ENCODE measurements at regions not wholly inside any gene's neighbourhood (a gene's known extent, or its start where the extent isn't known, plus 50 kb on each side); places are given as distances from the start of the nearest gene placed in this dataset.

- TF ChIP-seq CTCF (IDR thresholded peaks at IDR 0.05), result no peak
These were observed 230.5 kb downstream of the IDS start for GRCh38 chrX:149274516-149275105.

- TF ChIP-seq CTCF (IDR thresholded peaks at IDR 0.05), result no peak
These were observed 232.2 kb downstream of the IDS start for GRCh38 chrX:149272690-149273463.

GRCh38 chrX:149267878-149268813 lies 237.0 kb downstream of the IDS start:
- no peak for TF ChIP-seq CTCF (IDR thresholded peaks at IDR 0.05)

- TF ChIP-seq CTCF (IDR thresholded peaks at IDR 0.05), result no peak
These were observed 243.0 kb downstream of the IDS start for GRCh38 chrX:149262086-149262485.

- TF ChIP-seq CTCF (IDR thresholded peaks at IDR 0.05), result no peak
These were observed 245.9 kb downstream of the IDS start for GRCh38 chrX:149259241-149259640.

GRCh38 chrX:149255860-149256259 lies 249.2 kb downstream of the IDS start:
- no peak for TF ChIP-seq CTCF (IDR thresholded peaks at IDR 0.05)

- no peak for TF ChIP-seq CTCF (IDR thresholded peaks at IDR 0.05)
These were observed 257.0 kb downstream of the IDS start for GRCh38 chrX:149248073-149248625.
